ENCODE measurements at regions not wholly inside any gene's neighbourhood (a gene's known extent, or its start where the extent isn't known, plus 50 kb on each side); places are given as distances from the start of the nearest gene placed in this dataset.
"Not testable (repeated sequence)": the region's sequence is repeated elsewhere in the genome, so short reads cannot be mapped to it uniquely, and the experiment has no call there.

- Mint-ChIP-seq H3K4me3 (ENCODE audit: unreplicated experiment) (no peak overlapping the region), H3K27me3 (ENCODE audit: unreplicated experiment) (no peaks in the 10 kb centered on the region), H3K9me3 (ENCODE audit: unreplicated experiment) (peaks cover 10% of the 10 kb centered on the region), H3K27ac (ENCODE audit: unreplicated experiment) (no peak overlapping the region), H3K36me3 (ENCODE audit: unreplicated experiment) (no peaks in the 10 kb centered on the region), H3K4me1 (ENCODE audit: unreplicated experiment) (no peaks in the 10 kb centered on the region)
- no peak for TF ChIP-seq CTCF (IDR thresholded peaks at IDR 0.05)
- no peak for DNase-seq (ENCODE audit: extremely low spot score, unreplicated experiment)
Observed at GRCh38 chr6:86685230-86685797, 252.0 kb upstream of the HTR1E start.

DNA sequence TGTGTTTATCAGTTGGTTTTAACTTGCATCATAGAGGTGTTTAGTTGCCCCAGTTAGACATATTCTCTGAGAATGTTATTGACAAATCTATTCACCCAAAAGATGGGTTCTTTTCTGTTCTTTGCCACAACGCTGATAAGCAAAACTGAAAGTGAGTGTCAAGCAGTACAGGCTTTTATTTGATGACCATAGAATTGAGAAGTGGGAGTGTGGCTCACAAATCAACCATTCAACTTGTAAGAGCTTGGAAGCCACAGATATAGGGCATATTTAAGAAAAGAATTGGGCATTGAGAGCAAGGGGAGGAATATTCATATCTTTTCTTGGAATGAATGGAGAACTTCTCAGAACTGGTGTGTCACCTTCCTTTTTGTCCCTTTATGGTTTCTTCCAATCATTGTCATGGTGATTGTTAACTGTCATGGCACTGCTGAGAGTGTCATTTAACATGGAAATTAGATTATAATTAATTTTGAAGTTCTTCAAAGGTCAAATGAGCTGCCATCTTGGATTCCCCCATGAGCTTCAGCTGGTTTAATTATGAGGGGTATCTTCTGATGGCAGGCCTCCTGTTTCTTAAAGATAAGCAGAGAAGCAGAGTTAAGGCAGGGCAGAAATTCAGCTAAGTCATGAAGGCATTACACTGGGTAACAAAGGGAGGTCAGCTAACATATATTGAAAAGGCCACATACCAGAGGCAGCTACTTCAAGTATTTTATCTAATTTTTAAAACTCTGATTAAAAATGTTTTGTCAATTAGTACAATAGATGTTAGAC, 254.0 kb upstream of the HTR1E start:
- H3K27me3 Mint-ChIP-seq (ENCODE audit: unreplicated experiment), result no peaks in the 10 kb centered on the region
- no peak for TF ChIP-seq CTCF (IDR thresholded peaks at IDR 0.05)
- no peak overlapping the region for H3K4me3 Mint-ChIP-seq (ENCODE audit: unreplicated experiment)
- H3K9me3 Mint-ChIP-seq (ENCODE audit: unreplicated experiment), result peaks cover 18% of the 10 kb centered on the region
- no peak for DNase-seq (ENCODE audit: extremely low spot score, unreplicated experiment)
- H3K27ac Mint-ChIP-seq (ENCODE audit: unreplicated experiment), result no peak overlapping the region
- H3K36me3 Mint-ChIP-seq (ENCODE audit: unreplicated experiment), result no peaks in the 10 kb centered on the region
- H3K4me1 Mint-ChIP-seq (ENCODE audit: unreplicated experiment), result no peaks in the 10 kb centered on the region

DNA sequence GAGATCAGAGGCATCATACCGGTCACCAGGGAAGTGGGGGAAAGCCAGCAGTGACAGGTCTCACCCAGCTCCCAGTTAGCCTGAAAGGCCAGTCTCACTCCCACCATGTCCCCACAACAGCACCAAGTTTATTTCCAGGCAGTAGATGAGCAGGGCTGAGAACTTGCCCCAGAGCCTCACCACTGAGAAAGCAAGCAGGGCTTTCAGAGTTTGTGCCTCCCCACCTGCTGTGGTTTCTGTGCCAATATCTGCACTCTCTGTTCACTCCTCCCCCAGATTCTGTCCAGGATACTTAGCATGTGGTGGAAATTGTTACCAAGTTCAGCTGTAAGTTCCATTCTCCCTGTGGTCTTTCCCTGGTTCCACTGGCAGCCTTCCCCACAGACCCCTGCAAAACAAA, 255.0 kb upstream of the HTR1E start:
- DNase-seq (ENCODE audit: extremely low spot score, unreplicated experiment), result no peak
- Mint-ChIP-seq H3K4me1 (ENCODE audit: unreplicated experiment) (no peaks in the 10 kb centered on the region), H3K9me3 (ENCODE audit: unreplicated experiment) (peaks cover 13% of the 10 kb centered on the region), H3K27ac (ENCODE audit: unreplicated experiment) (no peak overlapping the region), H3K4me3 (ENCODE audit: unreplicated experiment) (no peak overlapping the region), H3K27me3 (ENCODE audit: unreplicated experiment) (no peaks in the 10 kb centered on the region), H3K36me3 (ENCODE audit: unreplicated experiment) (no peaks in the 10 kb centered on the region)
- no peak for TF ChIP-seq CTCF (IDR thresholded peaks at IDR 0.05)

DNA sequence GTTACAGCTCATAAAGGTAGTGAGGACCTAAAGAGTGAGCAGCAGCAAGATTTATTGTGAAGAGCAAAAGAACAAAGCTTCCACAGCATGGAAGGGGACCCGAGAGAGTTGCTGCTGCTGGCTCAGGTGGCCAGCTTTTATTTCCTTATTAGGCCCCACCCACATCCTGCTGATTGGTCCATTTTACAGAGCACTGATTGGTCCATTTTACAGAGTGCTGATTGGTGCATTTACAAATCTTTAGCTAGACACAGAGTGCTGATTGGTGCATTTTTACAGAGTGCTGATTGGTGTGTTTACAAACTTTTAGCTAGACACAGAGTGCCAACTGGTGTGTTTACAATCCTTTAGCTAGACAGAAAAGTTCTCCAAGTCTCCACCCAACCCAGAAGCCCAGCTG, 256.2 kb upstream of the HTR1E start:
- not testable (repeated sequence) for H3K4me1 Mint-ChIP-seq (ENCODE audit: unreplicated experiment); H3K4me3 Mint-ChIP-seq (ENCODE audit: unreplicated experiment); H3K27ac Mint-ChIP-seq (ENCODE audit: unreplicated experiment); H3K36me3 Mint-ChIP-seq (ENCODE audit: unreplicated experiment); H3K27me3 Mint-ChIP-seq (ENCODE audit: unreplicated experiment); DNase-seq (ENCODE audit: extremely low spot score, unreplicated experiment)
- H3K9me3 Mint-ChIP-seq (ENCODE audit: unreplicated experiment), result peaks cover 16% of the 10 kb centered on the region

GRCh38 chr6:86672125-86672524, 265.2 kb upstream of the HTR1E start:
- H3K27ac Mint-ChIP-seq (ENCODE audit: unreplicated experiment); H3K27me3 Mint-ChIP-seq (ENCODE audit: unreplicated experiment); DNase-seq (ENCODE audit: extremely low spot score, unreplicated experiment); H3K4me1 Mint-ChIP-seq (ENCODE audit: unreplicated experiment); H3K4me3 Mint-ChIP-seq (ENCODE audit: unreplicated experiment); H3K36me3 Mint-ChIP-seq (ENCODE audit: unreplicated experiment): not testable (repeated sequence)
- peaks cover 39% of the 10 kb centered on the region for H3K9me3 Mint-ChIP-seq (ENCODE audit: unreplicated experiment)

DNA sequence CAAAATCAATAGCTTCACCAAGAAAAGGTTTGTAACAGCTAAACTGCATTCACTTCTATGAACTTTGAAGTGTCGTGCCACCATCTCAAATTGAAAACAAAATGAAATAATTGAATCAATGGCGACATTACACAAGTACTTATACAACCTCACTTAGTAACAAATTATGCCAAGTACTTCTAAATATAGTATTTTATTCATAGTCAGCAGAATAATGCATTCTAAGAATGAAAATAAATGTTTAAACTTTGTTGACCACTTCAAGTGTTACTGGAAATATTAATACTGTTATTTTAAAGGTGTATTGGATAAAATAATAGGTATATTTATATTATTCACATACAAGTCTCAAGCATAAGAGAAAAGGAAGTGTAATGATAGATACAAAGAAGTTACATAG, 280.1 kb upstream of the HTR1E start:
- H3K27me3 Mint-ChIP-seq (ENCODE audit: unreplicated experiment), result no peaks in the 10 kb centered on the region
- H3K27ac Mint-ChIP-seq (ENCODE audit: unreplicated experiment), result no peak overlapping the region
- H3K9me3 Mint-ChIP-seq (ENCODE audit: unreplicated experiment), result peaks cover 35% of the 10 kb centered on the region
- H3K4me3 Mint-ChIP-seq (ENCODE audit: unreplicated experiment), result no peak overlapping the region
- no peak for TF ChIP-seq CTCF (IDR thresholded peaks at IDR 0.05)
- DNase-seq (ENCODE audit: extremely low spot score, unreplicated experiment), result no peak
- no peaks in the 10 kb centered on the region for H3K36me3 Mint-ChIP-seq (ENCODE audit: unreplicated experiment)
- H3K4me1 Mint-ChIP-seq (ENCODE audit: unreplicated experiment), result no peaks in the 10 kb centered on the region
